Hepatocyte (in vitro differentiated cells): ENCODE measurements at regions not wholly inside any gene's neighbourhood (a gene's known extent, or its start where the extent isn't known, plus 50 kb on each side); places are given as distances from the start of the nearest gene placed in this dataset.
"Not testable (repeated sequence)": the region's sequence is repeated elsewhere in the genome, so short reads cannot be mapped to it uniquely, and the experiment has no call there.

Experiments
- DNase-seq: peaks from one replicate; pipeline ENCODE4 v3.0.0-alpha.2; 2016; ENCODE audit warnings: low spot score
- H2AFZ ChIP-seq: fragments of 200-600 bp; sonication (generic); 2 replicates; pipeline ENCODE4 v1.6.0; 2016; ENCODE audit warnings: antibody characterized with exemption, mild to moderate bottlenecking
- H3K27ac ChIP-seq: fragments of 200-600 bp; sonication (generic); 2 replicates; pipeline ENCODE4 v1.5.1; 2016; ENCODE audit warnings: mild to moderate bottlenecking
- H3K27me3 ChIP-seq: fragments of 200-600 bp; sonication (generic); 2 replicates; pipeline ENCODE4 v1.6.1; 2016
- H3K36me3 ChIP-seq: fragments of 200-600 bp; sonication (generic); replicated peaks from 2 replicates; pipeline ENCODE4 v1.5.1; 2016; ENCODE audit warnings: low read depth; ENCODE audit not compliant: insufficient read depth
- H3K4me1 ChIP-seq: fragments of 200-600 bp; sonication (generic); 2 replicates; pipeline ENCODE4 v1.5.1; 2016; ENCODE audit warnings: mild to moderate bottlenecking, moderate library complexity; ENCODE audit not compliant: insufficient read depth
- H3K4me2 ChIP-seq: fragments of 200-600 bp; sonication (generic); 2 replicates; pipeline ENCODE4 v1.6.0; 2016
- H3K4me3 ChIP-seq: fragments of 200-600 bp; sonication (generic); 2 replicates; pipeline ENCODE4 v1.5.1; 2016; ENCODE audit warnings: mild to moderate bottlenecking
- H3K79me2 ChIP-seq: fragments of 200-600 bp; sonication (generic); 2 replicates; pipeline ENCODE4 v1.6.0; 2017; ENCODE audit warnings: mild to moderate bottlenecking
- H3K9me2 ChIP-seq: fragments of 200-600 bp; sonication (generic); replicated peaks from 2 replicates; pipeline ENCODE4 v1.6.0; 2017; ENCODE audit warnings: mild to moderate bottlenecking; ENCODE audit not compliant: insufficient read depth
- H3K9me3 ChIP-seq: fragments of 200-600 bp; sonication (generic); 2 replicates; pipeline ENCODE4 v1.5.1; 2016; ENCODE audit warnings: low read depth, mild to moderate bottlenecking
- H4K20me1 ChIP-seq: fragments of 200-600 bp; sonication (generic); 2 replicates; pipeline ENCODE4 v1.6.0; 2016; ENCODE audit warnings: mild to moderate bottlenecking; ENCODE audit not compliant: insufficient read depth, poor library complexity, severe bottlenecking
- EZH2 ChIP-seq: fragments of 200-600 bp; sonication (generic); IDR thresholded peaks from 2 replicates; pipeline ENCODE4 v1.6.1; 2016; ENCODE audit warnings: antibody characterized with exemption, mild to moderate bottlenecking, borderline replicate concordance
- EZH2phosphoT487 ChIP-seq: fragments of 200-600 bp; sonication (generic); IDR thresholded peaks from one replicate; pipeline ENCODE4 v1.6.1; 2018; ENCODE audit warnings: antibody characterized with exemption, mild to moderate bottlenecking, low read depth, moderate library complexity; ENCODE audit not compliant: unreplicated experiment, severe bottlenecking
- WGBS: methylation state at CpG from one replicate; pipeline ENCODE4 v1.1.6; 2016; ENCODE audit warnings: low lambda C conversion rate; ENCODE audit errors: missing lambda C conversion rate; 5-methylcytosine and 5-hydroxymethylcytosine counted together
- TF ChIP-seq, protein P1 (sequence below): fragments of 200-600 bp; sonication (generic); IDR thresholded peaks from 2 replicates; pipeline ENCODE4 v1.5.1; 2016; ENCODE audit warnings: antibody characterized with exemption, mild to moderate bottlenecking; ENCODE audit not compliant: poor library complexity

DNA sequence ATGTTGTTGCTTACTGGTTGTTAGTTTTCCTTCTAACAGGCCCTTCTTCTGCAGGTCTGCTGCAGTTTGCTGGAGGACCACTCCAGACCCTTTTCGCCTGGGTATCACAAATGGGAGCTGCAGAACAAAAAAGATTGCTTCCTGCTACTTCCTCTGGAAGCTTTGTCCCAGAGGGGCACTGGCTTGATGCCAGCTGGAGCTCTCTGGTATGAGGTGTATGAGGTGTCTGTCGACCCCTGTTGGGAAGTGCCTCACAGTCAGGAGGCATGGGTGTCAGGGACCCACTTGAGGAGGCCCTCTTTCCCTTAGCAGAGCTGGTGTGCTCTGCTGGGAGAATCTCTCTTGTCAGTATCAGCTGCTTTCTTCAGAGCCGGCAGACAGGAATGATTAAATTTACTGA, 127.4 kb upstream of the EDA2R start:
- WGBS = 66% methylated on average over 3 of the region's 3 CpGs
- H4K20me1 ChIP-seq = no peaks in the 10 kb centered on the region
- H3K79me2 ChIP-seq = no peaks in the 10 kb centered on the region
- H3K4me2 ChIP-seq = no peak overlapping the region
- no peak overlapping the region for H3K27ac ChIP-seq
- no peaks in the 10 kb centered on the region for H3K9me2 ChIP-seq
- TF ChIP-seq EZH2 (no peak), EZH2phosphoT487 (no peak)
- TF ChIP-seq, protein P1, sequence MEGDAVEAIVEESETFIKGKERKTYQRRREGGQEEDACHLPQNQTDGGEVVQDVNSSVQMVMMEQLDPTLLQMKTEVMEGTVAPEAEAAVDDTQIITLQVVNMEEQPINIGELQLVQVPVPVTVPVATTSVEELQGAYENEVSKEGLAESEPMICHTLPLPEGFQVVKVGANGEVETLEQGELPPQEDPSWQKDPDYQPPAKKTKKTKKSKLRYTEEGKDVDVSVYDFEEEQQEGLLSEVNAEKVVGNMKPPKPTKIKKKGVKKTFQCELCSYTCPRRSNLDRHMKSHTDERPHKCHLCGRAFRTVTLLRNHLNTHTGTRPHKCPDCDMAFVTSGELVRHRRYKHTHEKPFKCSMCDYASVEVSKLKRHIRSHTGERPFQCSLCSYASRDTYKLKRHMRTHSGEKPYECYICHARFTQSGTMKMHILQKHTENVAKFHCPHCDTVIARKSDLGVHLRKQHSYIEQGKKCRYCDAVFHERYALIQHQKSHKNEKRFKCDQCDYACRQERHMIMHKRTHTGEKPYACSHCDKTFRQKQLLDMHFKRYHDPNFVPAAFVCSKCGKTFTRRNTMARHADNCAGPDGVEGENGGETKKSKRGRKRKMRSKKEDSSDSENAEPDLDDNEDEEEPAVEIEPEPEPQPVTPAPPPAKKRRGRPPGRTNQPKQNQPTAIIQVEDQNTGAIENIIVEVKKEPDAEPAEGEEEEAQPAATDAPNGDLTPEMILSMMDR = no peak
- H3K4me1 ChIP-seq = no peaks in the 10 kb centered on the region
- no peaks in the 10 kb centered on the region for H3K27me3 ChIP-seq
- H3K4me3 ChIP-seq = no peak overlapping the region
- no peak for DNase-seq
- no peak overlapping the region for H2AFZ ChIP-seq
- H3K9me3 ChIP-seq = no peaks in the 10 kb centered on the region
- no peaks in the 10 kb centered on the region for H3K36me3 ChIP-seq

DNA sequence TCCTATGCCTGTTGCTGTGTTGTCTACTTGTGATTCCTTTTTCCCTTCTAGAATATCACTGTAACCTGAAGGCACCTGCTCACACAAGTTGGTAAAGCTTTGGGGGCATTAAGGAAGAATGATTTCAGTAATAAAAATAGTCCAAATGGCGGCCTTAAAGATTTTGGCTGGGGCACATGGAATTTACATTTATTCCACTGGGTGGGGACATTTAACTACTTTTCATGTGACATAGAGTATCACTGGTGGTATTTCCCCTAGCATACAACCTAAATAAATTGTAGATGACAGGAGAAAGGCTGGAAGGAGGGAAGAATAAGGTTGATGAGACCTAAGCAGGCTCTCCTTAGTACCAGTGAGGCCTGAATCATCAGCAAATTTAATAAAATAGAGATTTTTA, 121.8 kb upstream of the EDA2R start:
- H3K9me3 ChIP-seq = no peaks in the 10 kb centered on the region
- H3K27me3 ChIP-seq = no peaks in the 10 kb centered on the region
- H3K79me2 ChIP-seq = no peaks in the 10 kb centered on the region
- H3K36me3 ChIP-seq = no peaks in the 10 kb centered on the region
- H3K4me3 ChIP-seq = no peak overlapping the region
- H4K20me1 ChIP-seq = no peaks in the 10 kb centered on the region
- no peaks in the 10 kb centered on the region for H3K9me2 ChIP-seq
- 63% methylated on average over 1 of the region's 1 CpG for WGBS
- H3K4me1 ChIP-seq = no peaks in the 10 kb centered on the region
- no peak for DNase-seq
- H3K4me2 ChIP-seq = no peak overlapping the region
- TF ChIP-seq EZH2phosphoT487 = no peak
- TF ChIP-seq, protein P1 = peak; percentile 39
- TF ChIP-seq EZH2 = no peak
- H2AFZ ChIP-seq = no peak overlapping the region
- H3K27ac ChIP-seq = no peak overlapping the region

DNA sequence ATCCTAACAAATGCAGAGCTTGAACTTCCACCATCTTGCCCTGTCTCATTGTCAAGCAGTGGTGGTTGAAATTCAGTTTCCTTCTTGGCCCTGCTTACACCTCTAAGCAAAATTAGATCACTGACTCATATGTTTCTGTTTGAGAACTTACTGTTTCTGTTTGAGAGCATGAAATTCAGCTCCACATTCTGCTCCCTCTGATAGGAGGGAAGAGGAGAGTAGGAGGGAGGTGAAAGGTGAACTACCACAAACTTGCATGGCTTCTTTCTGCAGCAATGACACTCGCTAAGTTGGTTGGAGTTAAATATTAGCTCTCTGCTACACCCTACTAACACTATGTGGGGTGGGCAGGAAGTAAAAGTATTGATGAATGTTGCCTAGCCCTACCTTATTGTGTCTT, 117.8 kb upstream of the EDA2R start:
- H3K79me2 ChIP-seq = no peaks in the 10 kb centered on the region
- TF ChIP-seq, protein P1 = no peak
- TF ChIP-seq EZH2 (no peak), EZH2phosphoT487 (no peak)
- H3K4me1 ChIP-seq = no peaks in the 10 kb centered on the region
- no peaks in the 10 kb centered on the region for H4K20me1 ChIP-seq
- WGBS = 35% methylated on average over 1 of the region's 1 CpG
- H3K4me2 ChIP-seq = no peak overlapping the region
- no peak overlapping the region for H3K4me3 ChIP-seq
- H3K27me3 ChIP-seq = no peaks in the 10 kb centered on the region
- no peak for DNase-seq
- no peaks in the 10 kb centered on the region for H3K9me2 ChIP-seq
- no peak overlapping the region for H3K27ac ChIP-seq
- H3K36me3 ChIP-seq = no peaks in the 10 kb centered on the region
- no peak overlapping the region for H2AFZ ChIP-seq
- H3K9me3 ChIP-seq = no peaks in the 10 kb centered on the region

DNA sequence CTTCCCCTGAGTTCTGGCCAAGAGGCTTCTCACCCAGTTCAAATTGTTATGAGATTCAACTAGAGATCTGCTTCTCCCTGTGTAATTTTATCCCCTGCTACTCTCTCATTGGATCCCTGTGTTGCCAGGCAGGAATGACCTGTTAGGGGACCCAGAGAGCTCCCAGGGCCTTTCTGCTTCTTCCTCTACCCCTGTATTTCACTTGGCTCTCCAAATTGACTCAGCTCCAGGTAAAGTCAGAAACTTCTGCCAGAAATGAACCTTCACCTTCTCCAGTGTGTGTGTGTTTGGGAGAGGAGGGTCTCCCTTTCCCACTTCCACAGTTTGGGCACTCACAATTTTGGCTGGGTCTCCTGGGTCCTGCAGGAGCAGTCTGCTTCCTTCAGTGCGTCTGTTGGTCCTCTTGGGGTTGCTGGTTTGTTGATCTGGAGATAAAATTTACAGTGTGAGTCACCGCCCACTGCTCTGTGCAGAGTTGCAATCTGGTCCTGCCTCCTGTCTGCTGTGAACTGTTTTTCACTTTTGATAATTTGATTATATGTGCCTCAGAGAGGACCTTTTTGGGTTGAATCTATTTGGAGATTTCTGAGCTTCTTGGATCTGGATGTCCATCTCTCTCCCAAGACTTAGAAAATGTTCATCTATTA, 112.4 kb upstream of the EDA2R start:
- H3K36me3 ChIP-seq = no peaks in the 10 kb centered on the region
- H3K4me3 ChIP-seq = no peak overlapping the region
- no peaks in the 10 kb centered on the region for H4K20me1 ChIP-seq
- H3K4me1 ChIP-seq = no peaks in the 10 kb centered on the region
- WGBS = 36% methylated on average over 2 of the region's 2 CpGs
- no peaks in the 10 kb centered on the region for H3K27me3 ChIP-seq
- H3K9me3 ChIP-seq = no peaks in the 10 kb centered on the region
- DNase-seq = no peak
- TF ChIP-seq EZH2 (no peak), EZH2phosphoT487 (no peak)
- TF ChIP-seq, protein P1 = no peak
- no peak overlapping the region for H3K27ac ChIP-seq
- H3K9me2 ChIP-seq = no peaks in the 10 kb centered on the region
- H3K4me2 ChIP-seq = no peak overlapping the region
- no peaks in the 10 kb centered on the region for H3K79me2 ChIP-seq
- H2AFZ ChIP-seq = no peak overlapping the region

DNA sequence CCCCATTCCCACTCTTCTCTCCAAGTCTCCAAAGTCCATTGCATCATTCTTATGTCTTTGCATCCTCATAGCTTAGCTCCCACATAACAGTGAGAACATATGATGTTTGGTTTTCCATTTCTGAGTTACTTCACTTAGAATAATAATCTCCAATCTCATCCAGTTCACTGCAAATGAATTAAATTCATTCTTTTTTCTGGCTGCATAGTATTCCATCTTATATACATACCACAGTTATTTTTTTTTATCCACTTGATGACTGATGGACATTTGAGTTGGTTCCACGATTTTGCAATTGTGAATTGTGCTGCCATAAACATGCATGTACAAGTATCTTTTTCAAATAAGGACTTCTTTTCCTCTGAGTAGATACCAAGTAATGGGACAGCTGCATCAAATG, 105.6 kb upstream of the EDA2R start:
- 46% methylated on average over 1 of the region's 1 CpG for WGBS
- H3K4me1 ChIP-seq, H2AFZ ChIP-seq, H3K4me3 ChIP-seq, H3K9me3 ChIP-seq, H3K4me2 ChIP-seq, H3K9me2 ChIP-seq, DNase-seq, H3K79me2 ChIP-seq, H3K36me3 ChIP-seq, H3K27ac ChIP-seq, H3K27me3 ChIP-seq, H4K20me1 ChIP-seq: not testable (repeated sequence)
